HG02870 (cell line): ENCODE measurements at regions not wholly inside any gene's neighbourhood (a gene's known extent, or its start where the extent isn't known, plus 50 kb on each side); places are given as distances from the start of the nearest gene placed in this dataset.
"Not testable (repeated sequence)": the region's sequence is repeated elsewhere in the genome, so short reads cannot be mapped to it uniquely, and the experiment has no call there.

Experiments used
- ATAC-seq: cut with Tn5 transposase; IDR thresholded peaks from one replicate; pipeline ENCODE4 v1.9.1; 2021; ENCODE audit warnings: mild to moderate bottlenecking, moderate library complexity; ENCODE audit not compliant: unreplicated experiment

GRCh38 chr12:47491516-47492305, 214.1 kb downstream of the RPAP3 start:
- ATAC-seq: no peak

DNA sequence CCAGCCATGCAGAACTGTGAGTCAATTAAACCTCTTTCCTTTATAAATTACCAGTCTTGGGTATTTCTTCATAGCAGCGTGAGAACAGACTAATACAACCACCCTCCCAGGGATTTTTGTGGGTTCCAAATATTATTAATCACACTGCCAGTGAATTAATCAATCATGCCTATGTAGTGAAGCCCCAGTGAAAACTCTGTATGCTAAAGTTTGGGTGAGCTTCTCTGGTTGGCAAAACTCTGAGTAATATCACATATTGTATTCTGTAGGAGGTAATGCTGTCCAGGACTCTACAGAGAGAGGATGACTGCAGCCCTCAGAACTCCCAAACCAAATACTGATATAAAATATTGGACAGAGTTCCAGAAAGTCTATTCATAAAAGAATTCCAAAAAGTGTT, 216.9 kb downstream of the RPAP3 start:
- no peak for ATAC-seq

DNA sequence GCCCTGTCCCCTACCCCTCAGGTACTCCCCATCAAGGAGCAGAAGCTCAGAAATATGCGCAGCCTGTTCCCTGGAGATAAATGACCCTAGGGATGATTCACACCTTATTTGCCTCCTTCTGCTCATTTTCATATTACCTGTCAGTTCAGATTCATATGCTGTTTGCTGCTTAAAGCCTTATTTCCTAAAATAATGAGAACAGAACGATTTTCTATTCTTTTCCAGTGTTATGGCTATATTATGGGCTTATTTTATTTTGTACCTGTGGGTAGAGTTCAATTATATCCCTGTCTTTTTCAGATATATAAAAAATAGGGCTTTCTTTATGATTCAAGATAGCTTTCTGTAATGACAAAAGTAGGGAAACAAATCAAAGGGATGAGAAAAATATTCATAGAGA, 224.8 kb downstream of the RPAP3 start:
- ATAC-seq: no peak

DNA sequence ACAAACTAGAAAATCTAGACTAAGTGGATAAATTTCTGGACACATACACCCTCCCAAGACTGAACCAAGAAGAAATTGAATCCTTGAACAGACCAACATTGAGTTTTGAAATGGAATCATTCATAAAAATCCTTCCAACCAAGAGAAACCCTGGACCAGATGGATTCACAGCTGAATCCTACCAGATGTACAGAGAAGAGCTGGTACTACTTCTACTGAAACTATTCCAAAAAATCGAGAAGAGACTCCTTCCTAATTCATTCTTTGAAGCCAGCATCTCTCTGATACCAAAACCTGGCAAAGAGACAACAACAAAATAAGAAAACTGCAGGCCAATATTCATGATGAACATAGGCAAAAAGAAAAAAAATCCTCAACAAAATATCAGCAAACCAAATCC, 227.4 kb downstream of the RPAP3 start:
- ATAC-seq: no peak

DNA sequence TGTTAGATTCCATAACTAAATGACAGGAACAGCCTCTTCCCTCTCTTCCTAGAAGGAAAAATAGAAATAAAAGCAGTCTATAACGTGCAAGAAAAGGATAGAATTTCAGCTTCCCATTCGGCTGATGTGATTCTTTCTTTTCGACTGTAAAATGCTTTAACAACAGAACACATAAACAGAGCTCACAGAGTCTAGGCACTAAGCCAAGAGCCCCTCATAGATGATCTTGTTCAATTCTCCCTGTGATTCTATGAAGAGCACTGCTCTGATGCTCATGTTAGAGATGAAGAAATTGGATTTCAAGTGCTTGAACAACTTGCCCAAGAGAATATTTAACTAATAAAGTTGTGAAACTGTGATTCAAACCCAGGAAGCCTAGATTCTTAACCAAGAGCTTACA, 232.7 kb downstream of the RPAP3 start:
- no peak for ATAC-seq

- ATAC-seq: not testable (repeated sequence)
Measured at GRCh38 chr12:47470349-47470748, 235.5 kb downstream of the RPAP3 start.

DNA sequence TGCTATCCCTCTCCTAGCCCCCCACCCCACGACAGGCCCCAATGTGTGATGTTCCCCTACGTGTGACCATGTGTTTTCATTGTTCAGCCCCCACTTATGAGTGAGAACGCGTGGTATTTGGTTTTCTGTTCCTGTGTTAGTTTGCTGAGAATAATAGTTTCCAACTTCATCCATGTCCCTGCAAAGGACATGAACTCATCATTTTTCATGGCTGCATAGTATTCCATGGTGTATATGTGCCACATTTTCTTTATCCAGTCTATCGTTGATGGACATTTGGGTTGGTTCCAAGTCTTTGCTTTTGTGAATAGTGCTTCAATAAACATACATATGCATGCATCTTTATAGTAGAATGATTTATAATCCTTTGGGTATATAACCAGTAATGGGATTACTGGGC, 241.9 kb downstream of the RPAP3 start:
- ATAC-seq: not testable (repeated sequence)

DNA sequence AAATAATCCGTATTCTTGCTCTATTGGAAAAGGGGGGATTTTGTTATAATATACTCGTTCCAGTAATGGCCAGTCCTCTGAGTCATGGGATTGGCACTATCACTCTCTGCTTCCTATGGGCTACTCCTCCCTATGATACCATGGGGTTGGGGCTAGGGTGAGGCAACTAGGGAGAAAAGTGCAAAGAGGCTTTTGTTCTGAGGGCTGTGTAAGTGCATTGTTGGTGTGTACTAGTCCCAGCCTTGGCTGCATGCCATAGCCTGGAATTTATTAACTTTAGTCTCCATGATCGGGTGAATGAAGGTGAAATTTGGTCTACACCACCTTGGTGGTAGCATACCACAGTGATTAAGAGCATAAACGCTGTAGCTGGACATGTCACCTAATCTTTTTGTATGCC, 247.6 kb downstream of the RPAP3 start:
- no peak for ATAC-seq

DNA sequence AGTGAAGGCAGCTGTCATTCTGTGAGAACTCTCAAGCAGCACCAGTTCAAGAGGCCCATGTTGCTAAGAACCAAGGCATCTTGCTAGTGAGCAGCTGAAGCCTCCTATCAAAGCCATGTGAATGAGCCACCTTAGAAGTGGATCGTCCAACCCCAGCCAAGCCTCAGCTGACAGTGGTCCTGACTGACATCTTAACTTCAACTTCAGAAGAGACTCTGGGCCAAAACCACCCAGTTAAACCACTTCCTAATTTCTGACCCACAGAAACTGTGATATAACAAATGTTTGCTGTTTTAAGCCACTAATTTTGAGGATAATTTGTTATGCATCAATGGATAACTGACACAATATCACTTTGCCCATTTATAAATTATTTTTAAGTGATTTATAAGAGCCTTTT, 256.0 kb downstream of the RPAP3 start:
- no peak for ATAC-seq

GRCh38 chr12:47442310-47442709, 263.5 kb downstream of the RPAP3 start:
- no peak for ATAC-seq

DNA sequence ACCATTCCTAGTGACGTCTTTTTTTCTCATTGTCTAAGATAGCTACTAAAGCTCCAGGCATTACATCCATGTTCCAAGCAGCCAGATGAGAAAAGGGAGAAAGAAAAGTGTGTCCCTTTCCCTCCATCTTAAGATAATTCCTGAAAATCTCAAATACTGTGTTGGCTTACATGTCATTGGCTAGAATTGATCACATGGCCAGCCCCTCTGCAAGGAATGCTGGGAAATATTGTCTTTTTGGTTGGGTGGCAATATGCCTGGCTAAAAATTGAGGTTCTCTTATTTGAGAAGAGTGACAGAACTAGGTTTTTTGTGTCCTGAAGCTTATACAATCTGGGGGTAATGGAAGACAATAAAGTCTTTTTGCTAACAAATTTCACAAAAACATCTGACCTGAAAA, 264.3 kb downstream of the RPAP3 start:
- no peak for ATAC-seq

- ATAC-seq: no peak
Measured at GRCh38 chr12:47438175-47438574, 267.7 kb downstream of the RPAP3 start.

- no peak for ATAC-seq
Measured at GRCh38 chr12:47437570-47437969, 268.3 kb downstream of the RPAP3 start.

- ATAC-seq: no peak
Measured at GRCh38 chr12:47433876-47434275, 272.0 kb downstream of the RPAP3 start.

GRCh38 chr12:47426678-47427309, 279.0 kb downstream of the RPAP3 start:
- not testable (repeated sequence) for ATAC-seq

DNA sequence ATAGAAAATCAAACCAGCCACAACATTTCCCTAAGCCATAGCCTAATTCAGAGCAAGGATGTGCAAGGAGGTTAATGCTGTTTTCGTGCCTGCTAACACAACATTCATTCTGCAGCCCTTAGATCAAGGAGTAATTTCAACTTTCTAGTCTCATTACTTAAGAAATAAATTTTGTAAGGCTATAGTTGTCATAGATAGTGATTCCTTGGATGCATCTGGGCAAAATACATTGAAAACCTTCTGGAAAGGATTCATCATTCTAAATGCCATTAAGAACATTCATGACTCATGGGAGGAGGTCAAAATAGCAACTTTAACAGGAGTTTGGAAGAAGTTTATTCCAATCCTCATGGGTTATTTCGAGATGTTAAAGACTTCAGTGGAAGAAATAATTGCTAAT, 283.2 kb downstream of the RPAP3 start:
- no peak for ATAC-seq

DNA sequence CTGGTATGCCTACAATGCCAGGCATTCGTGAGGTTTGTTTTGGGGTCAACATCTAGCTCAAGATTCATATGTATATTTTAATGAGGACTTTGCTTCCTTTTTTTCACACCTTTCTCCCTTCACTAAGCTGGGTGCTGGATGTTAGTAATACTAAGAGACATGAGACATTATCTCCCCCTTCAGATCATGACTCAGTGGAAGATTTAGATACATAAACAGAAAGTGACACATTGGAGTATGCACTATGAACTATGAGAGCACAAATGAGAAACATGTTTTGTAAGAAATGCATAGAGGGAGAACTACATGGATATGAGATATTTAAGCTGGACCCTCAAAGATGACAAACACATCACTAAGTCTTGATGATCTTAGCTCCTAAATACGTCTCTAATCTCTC, 286.3 kb downstream of the RPAP3 start:
- no peak for ATAC-seq

- ATAC-seq: no peak
Measured at GRCh38 chr12:47417955-47418354, 287.9 kb downstream of the RPAP3 start.

- ATAC-seq: no peak
Measured at GRCh38 chr12:47417121-47417520, 288.7 kb downstream of the RPAP3 start.

GRCh38 chr12:47415054-47415453, 290.8 kb downstream of the RPAP3 start:
- no peak for ATAC-seq

DNA sequence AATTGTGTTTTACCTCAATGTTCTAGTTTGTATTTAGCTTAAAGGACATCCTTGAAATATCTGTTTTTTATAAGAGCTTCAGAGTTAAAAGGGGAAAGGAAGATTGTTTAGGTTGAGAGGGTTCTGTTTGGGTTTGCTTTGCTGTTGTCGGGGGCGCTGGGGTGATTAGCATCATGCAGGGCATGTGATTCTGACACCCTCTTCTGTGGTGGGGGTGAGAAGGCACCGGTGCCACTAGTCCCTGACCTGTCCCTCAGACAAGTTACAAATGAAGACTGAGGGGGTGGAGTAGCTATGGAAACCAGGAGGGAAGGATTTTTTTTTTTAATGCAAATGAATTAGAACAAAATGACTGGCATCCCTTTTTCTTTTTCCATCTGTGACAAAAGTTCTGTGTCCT, 291.3 kb downstream of the RPAP3 start:
- no peak for ATAC-seq

- no peak for ATAC-seq
Measured at GRCh38 chr12:47413806-47414205, 292.0 kb downstream of the RPAP3 start.
